ENCODE measurements at regions not wholly inside any gene's neighbourhood (a gene's known extent, or its start where the extent isn't known, plus 50 kb on each side); places are given as distances from the start of the nearest gene placed in this dataset.

GRCh38 chrX:140447150-140447549, 57.7 kb downstream of the SOX3 start:
- Histone ChIP-seq H3K27ac (ENCODE audit: extremely low read depth, low read depth, low read length) (no peak overlapping the region), H3K4me3 (ENCODE audit: low read depth, low read length) (no peak overlapping the region), H3K9me3 (ENCODE audit: control insufficient read depth, insufficient read depth, low read depth, low read length) (no peaks in the 10 kb centered on the region), H3K36me3 (ENCODE audit: control insufficient read depth in 2 of 2, insufficient read depth in 1 of 2, low read length in 2 of 2) (no peaks in the 10 kb centered on the region), H3K4me1 (ENCODE audit: control insufficient read depth, insufficient read depth, low read length) (no peaks in the 10 kb centered on the region)
- ChIA-PET POLR2A (no interaction called here), CTCF (interaction anchor here (0.6 to 0.7 kb wide), 3 partner anchors 9 to 32 kb away, joined by 3 to 4 read pairs (median 3); no protein-coding TSS in a partner anchor)
- no peak for TF ChIP-seq ZNF549 (tag by site-specific recombination; IDR thresholded peaks at IDR 0.05)
- 0 out of 2 replicates have a peak, but pooled peaks have one; percentile 10 for TF ChIP-seq CTCF (tag by site-specific recombination; IDR thresholded peaks at IDR 0.05)

- TF ChIP-seq ZNF701 (tag by site-specific recombination; IDR thresholded peaks at IDR 0.05) (no peak), ZNF362 (tag by site-specific recombination; IDR thresholded peaks at IDR 0.05) (no peak), ZXDB (tag by site-specific recombination; IDR thresholded peaks at IDR 0.05) (no peak), ZNF645 (tag by site-specific recombination; IDR thresholded peaks at IDR 0.05) (no peak), SCRT1 (tag by site-specific recombination; IDR thresholded peaks at IDR 0.05; ENCODE audit: borderline replicate concordance) (no peak), GLI2 (tag by site-specific recombination; IDR thresholded peaks at IDR 0.05; ENCODE audit: borderline replicate concordance, low read depth) (no peak), ZNF211 (tag by site-specific recombination; IDR thresholded peaks at IDR 0.05; ENCODE audit: low read depth) (no peak), ZNF785 (tag by site-specific recombination; IDR thresholded peaks at IDR 0.05) (no peak), ZNF350 (tag by site-specific recombination; IDR thresholded peaks at IDR 0.05) (no peak), PRDM4 (tag by site-specific recombination; IDR thresholded peaks at IDR 0.05) (no peak), ZNF658 (tag by site-specific recombination; IDR thresholded peaks at IDR 0.05) (no peak), ZNF416 (tag by site-specific recombination; IDR thresholded peaks at IDR 0.05) (no peak), WT1 (tag by site-specific recombination; IDR thresholded peaks at IDR 0.05) (no peak), SP7 (tag by site-specific recombination; IDR thresholded peaks at IDR 0.05) (no peak), ELK4 (IDR thresholded peaks at IDR 0.05; ENCODE audit: borderline replicate concordance, low read depth, low read length) (no peak), ZSCAN23 (tag by site-specific recombination; IDR thresholded peaks at IDR 0.05) (no peak), KLF8 (tag by site-specific recombination; IDR thresholded peaks at IDR 0.05) (no peak), ZSCAN5A (tag by site-specific recombination; IDR thresholded peaks at IDR 0.05) (no peak), ZNF692 (tag by site-specific recombination; IDR thresholded peaks at IDR 0.05) (no peak), ZNF623 (tag by site-specific recombination; IDR thresholded peaks at IDR 0.05) (no peak)
- no peaks in the 10 kb centered on the region for H3K36me3 ChIP-seq (ENCODE audit: control insufficient read depth in 2 of 2, insufficient read depth in 1 of 2, low read length in 2 of 2)
- no peak overlapping the region for H3K4me3 ChIP-seq (ENCODE audit: low read depth, low read length)
- ChIA-PET POLR2A (no interaction called here), CTCF (no interaction called here)
- H3K4me1 ChIP-seq (ENCODE audit: control insufficient read depth, insufficient read depth, low read length): no peaks in the 10 kb centered on the region; the same call in 1 of the 2 replicates
- peak overlapping the region; percentile 41; the same call in 1 of the 2 replicates for H3K27ac ChIP-seq (ENCODE audit: extremely low read depth, low read depth, low read length)
- no peaks in the 10 kb centered on the region for H3K9me3 ChIP-seq (ENCODE audit: control insufficient read depth, insufficient read depth, low read depth, low read length)
Measured at GRCh38 chrX:140440876-140441275, 64.0 kb downstream of the SOX3 start.

All from HEK293 (cell line).